GM23338 (cell line): ENCODE measurements at regions not wholly inside any gene's neighbourhood (a gene's known extent, or its start where the extent isn't known, plus 50 kb on each side); places are given as distances from the start of the nearest gene placed in this dataset.

Experiments
- EZH2phosphoT487 ChIP-seq: fragments of 200-600 bp; sonication (generic); IDR thresholded peaks from one replicate; pipeline ENCODE4 v1.8.1; 2018; ENCODE audit warnings: antibody characterized with exemption; ENCODE audit not compliant: unreplicated experiment
- TF ChIP-seq, protein P1 (sequence below), 2 experiments: fragments of 200-600 bp in 1 of 2; sonication (generic) in 1 of 2; conservative IDR thresholded peaks; 2 replicates each; pipeline versions ENCODE4 v1.5.1 to v1.6.1; 2016 to 2017; ENCODE audit warnings: antibody characterized with exemption in 2 of 2, low read depth in 2 of 2, mild to moderate bottlenecking in 2 of 2, moderate library complexity in 1 of 2

DNA sequence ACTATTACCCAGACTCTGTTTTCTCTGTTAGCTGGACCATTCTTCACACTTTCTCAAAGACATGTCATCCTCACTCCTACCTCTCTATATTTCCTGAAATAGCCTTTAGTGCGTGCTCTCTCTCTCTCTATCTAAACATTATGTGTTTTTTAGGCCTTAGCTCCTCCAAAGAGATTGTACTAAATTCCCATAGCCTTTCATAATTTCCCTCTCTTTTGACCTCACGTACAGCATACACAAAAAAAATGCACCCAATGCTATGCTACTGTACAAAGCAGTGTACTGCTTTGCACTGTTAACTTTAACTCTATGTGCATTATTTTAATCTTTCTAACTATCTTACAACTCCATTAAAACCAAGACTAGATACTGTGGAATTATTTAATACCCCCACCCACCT lies 288.4 kb downstream of the DAD1 start:
- TF ChIP-seq EZH2phosphoT487 = no peak
- TF ChIP-seq, protein P1, sequence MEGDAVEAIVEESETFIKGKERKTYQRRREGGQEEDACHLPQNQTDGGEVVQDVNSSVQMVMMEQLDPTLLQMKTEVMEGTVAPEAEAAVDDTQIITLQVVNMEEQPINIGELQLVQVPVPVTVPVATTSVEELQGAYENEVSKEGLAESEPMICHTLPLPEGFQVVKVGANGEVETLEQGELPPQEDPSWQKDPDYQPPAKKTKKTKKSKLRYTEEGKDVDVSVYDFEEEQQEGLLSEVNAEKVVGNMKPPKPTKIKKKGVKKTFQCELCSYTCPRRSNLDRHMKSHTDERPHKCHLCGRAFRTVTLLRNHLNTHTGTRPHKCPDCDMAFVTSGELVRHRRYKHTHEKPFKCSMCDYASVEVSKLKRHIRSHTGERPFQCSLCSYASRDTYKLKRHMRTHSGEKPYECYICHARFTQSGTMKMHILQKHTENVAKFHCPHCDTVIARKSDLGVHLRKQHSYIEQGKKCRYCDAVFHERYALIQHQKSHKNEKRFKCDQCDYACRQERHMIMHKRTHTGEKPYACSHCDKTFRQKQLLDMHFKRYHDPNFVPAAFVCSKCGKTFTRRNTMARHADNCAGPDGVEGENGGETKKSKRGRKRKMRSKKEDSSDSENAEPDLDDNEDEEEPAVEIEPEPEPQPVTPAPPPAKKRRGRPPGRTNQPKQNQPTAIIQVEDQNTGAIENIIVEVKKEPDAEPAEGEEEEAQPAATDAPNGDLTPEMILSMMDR (conservative IDR thresholded peaks at IDR 0.05; ENCODE audit: low read depth in 2 of 2) = no peak
